HepG2 (cell line): ENCODE measurements at regions not wholly inside any gene's neighbourhood (a gene's known extent, or its start where the extent isn't known, plus 50 kb on each side); places are given as distances from the start of the nearest gene placed in this dataset.

Experiments used
- EP300 ChIP-seq, 3 experiments: sonication (generic) in 1 of 3; formaldehyde crosslinking in 1 of 3; IDR thresholded peaks; 2 replicates each; pipeline versions ENCODE4 v1.5.1 to v1.6.1; 2011 to 2020; ENCODE audit warnings: low read depth in 2 of 3, low read length in 2 of 3, borderline replicate concordance in 1 of 3, improper control_type of control experiment in 1 of 3, mild to moderate bottlenecking in 1 of 3, missing genetic modification reagents in 1 of 3, moderate library complexity in 1 of 3
- FOXK2 ChIP-seq: fragments of 450-650 bp; IDR thresholded peaks from 2 replicates; pipeline ENCODE4 v1.6.1; 2016
- GABPA ChIP-seq, 2 experiments: IDR thresholded peaks; 2 replicates each; pipeline ENCODE4 v1.6.1; 2011 to 2016; ENCODE audit warnings: low read depth in 2 of 2, low read length in 1 of 2, missing biosample characterization in 1 of 2, missing genetic modification characterization in 1 of 2
- HCFC1 ChIP-seq: fragments of 150-350 bp; IDR thresholded peaks from 2 replicates; pipeline ENCODE4 v1.6.1; 2014; ENCODE audit warnings: low read depth, low read length
- MXI1 ChIP-seq: IDR thresholded peaks from 3 replicates; pipeline ENCODE4 v1.6.1; 2012; ENCODE audit warnings: low read depth, low read length, inconsistent platforms, borderline replicate concordance
- POLR2A ChIP-seq, 2 experiments: IDR thresholded peaks; 2 replicates each; pipeline ENCODE4 v1.6.1; 2011; ENCODE audit warnings: low read depth in 2 of 2, low read length in 2 of 2, mild to moderate bottlenecking in 1 of 2, moderate library complexity in 1 of 2; ENCODE audit not compliant: insufficient read depth in 1 of 2
- POLR2AphosphoS5 ChIP-seq: IDR thresholded peaks from 2 replicates; pipeline ENCODE4 v1.6.1; 2012; ENCODE audit warnings: low read depth, low read length

GRCh38 chr21:20729376-20729775 lies 268.8 kb upstream of the NCAM2 start:
- TF ChIP-seq POLR2AphosphoS5 (no peak), FOXK2 (no peak), GABPA (IDR thresholded peaks at IDR 0.05; ENCODE audit: low read depth, low read length) (no peak), GABPA (CRISPR knock-in tag; IDR thresholded peaks at IDR 0.05; ENCODE audit: low read depth) (no peak), HCFC1 (no peak), EP300 (IDR thresholded peaks at IDR 0.05; ENCODE audit: low read depth in 2 of 2, low read length in 2 of 2) (no peak), EP300 (CRISPR knock-in tag; IDR thresholded peaks at IDR 0.05; ENCODE audit: borderline replicate concordance) (no peak), POLR2A (IDR thresholded peaks at IDR 0.05; ENCODE audit: insufficient read depth in 1 of 2, low read depth in 2 of 2, low read length in 2 of 2) (no peak), MXI1 (no peak)
